ENCODE measurements at regions not wholly inside any gene's neighbourhood (a gene's known extent, or its start where the extent isn't known, plus 50 kb on each side); places are given as distances from the start of the nearest gene placed in this dataset.
"Not testable (repeated sequence)": the region's sequence is repeated elsewhere in the genome, so short reads cannot be mapped to it uniquely, and the experiment has no call there.

DNA sequence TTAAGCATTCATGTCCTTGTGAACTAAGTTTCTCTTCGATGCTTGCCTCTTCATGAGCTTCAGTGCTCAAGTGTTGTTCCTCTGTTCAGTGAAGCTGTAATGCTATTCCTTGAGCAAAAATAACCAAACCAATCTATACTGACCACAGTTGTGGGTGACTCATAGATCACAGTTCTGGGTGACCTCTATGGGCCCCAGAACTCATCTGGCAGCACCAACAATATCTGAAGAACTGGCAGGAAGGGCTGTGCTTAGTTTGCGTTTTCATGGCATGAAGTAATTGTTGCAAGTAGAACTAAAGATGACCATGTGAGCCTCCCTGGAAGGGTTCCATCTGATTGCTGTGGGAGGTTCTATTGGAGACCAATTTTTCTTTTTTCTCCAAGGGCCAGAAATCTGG lies 106.2 kb downstream of the CCNG2 start:
- Histone ChIP-seq H3K4me3 (replicated peaks in 1 of 3) (no peak overlapping the region), H3K27me3 (no peaks in the 10 kb centered on the region), H3K9me3 (no peaks in the 10 kb centered on the region), H3K36me3 (no peaks in the 10 kb centered on the region), H3K27ac (no peak overlapping the region), H3K4me1 (peaks cover 0 to 7% of the 10 kb centered on the region in 2 donors)
- no peak for TF ChIP-seq POLR2A (IDR thresholded peaks at IDR 0.05)
- TF ChIP-seq, protein P1, sequence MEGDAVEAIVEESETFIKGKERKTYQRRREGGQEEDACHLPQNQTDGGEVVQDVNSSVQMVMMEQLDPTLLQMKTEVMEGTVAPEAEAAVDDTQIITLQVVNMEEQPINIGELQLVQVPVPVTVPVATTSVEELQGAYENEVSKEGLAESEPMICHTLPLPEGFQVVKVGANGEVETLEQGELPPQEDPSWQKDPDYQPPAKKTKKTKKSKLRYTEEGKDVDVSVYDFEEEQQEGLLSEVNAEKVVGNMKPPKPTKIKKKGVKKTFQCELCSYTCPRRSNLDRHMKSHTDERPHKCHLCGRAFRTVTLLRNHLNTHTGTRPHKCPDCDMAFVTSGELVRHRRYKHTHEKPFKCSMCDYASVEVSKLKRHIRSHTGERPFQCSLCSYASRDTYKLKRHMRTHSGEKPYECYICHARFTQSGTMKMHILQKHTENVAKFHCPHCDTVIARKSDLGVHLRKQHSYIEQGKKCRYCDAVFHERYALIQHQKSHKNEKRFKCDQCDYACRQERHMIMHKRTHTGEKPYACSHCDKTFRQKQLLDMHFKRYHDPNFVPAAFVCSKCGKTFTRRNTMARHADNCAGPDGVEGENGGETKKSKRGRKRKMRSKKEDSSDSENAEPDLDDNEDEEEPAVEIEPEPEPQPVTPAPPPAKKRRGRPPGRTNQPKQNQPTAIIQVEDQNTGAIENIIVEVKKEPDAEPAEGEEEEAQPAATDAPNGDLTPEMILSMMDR (IDR thresholded peaks at IDR 0.05), result no peak
- DNase-seq, result peak in 1 of 2 donors; percentile 12
- intact Hi-C loops (cut with DNase I), result no loop called here
- WGBS, 2 donors, result 58 to 72% methylated on average over 2 of the region's 2 CpGs

DNA sequence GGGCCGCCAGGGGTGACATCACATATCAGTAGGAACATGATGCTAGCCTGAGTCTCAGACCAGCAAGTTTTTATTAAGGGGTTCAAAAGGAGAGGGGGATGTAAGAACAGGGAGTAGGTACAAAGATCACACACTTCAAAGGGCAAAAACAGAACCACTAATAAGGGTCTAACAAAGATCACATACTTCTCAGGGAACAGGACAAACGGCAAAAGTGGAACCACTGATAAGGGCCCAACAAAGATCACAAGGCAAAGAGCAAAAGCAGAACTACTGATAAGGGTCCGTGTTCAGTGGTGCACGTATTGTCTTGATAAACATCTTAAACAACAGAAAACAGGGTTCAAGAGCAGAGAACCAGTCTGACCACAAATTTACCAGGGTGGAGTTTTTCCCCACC lies 107.0 kb downstream of the CCNG2 start:
- H3K27me3 ChIP-seq; H3K4me3 ChIP-seq (replicated peaks in 1 of 3); H3K36me3 ChIP-seq; DNase-seq; H3K27ac ChIP-seq; intact Hi-C loops (cut with DNase I); H3K9me3 ChIP-seq: not testable (repeated sequence)
- 21 to 54% methylated on average over 4 of the region's 4 CpGs for WGBS, 2 donors
- peaks cover 0 to 14% of the 10 kb centered on the region in 2 donors for H3K4me1 ChIP-seq

DNA sequence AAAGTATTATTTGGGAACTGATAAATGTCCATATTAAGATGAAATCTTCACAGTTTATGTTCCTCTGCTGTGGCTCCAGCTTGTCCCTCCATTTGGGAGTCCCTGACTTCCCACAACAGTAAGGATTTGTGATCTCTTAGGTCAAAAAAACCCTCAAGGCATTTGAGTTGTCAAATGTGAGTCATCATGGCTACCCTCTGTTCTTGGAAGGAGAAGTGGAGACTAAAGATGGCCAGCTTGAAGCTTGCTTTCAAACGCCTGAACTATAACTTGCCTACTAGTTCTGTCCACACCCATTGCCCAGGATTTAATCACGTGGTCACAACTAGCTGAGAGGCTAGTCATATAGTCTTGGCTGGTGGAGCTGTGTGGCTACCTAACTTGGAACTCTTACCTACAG lies 107.8 kb downstream of the CCNG2 start:
- Histone ChIP-seq H3K36me3 (no peaks in the 10 kb centered on the region), H3K4me3 (replicated peaks in 1 of 3) (no peak overlapping the region), H3K27ac (no peak overlapping the region), H3K9me3 (no peaks in the 10 kb centered on the region), H3K27me3 (no peaks in the 10 kb centered on the region), H3K4me1 (peaks cover 0 to 15% of the 10 kb centered on the region in 2 donors)
- no peak for DNase-seq
- intact Hi-C loops (cut with DNase I), result no loop called here
- 67 to 89% methylated on average over 2 of the region's 2 CpGs for WGBS, 2 donors
- no peak for TF ChIP-seq POLR2A (IDR thresholded peaks at IDR 0.05)
- TF ChIP-seq, protein P1 (IDR thresholded peaks at IDR 0.05), result no peak

DNA sequence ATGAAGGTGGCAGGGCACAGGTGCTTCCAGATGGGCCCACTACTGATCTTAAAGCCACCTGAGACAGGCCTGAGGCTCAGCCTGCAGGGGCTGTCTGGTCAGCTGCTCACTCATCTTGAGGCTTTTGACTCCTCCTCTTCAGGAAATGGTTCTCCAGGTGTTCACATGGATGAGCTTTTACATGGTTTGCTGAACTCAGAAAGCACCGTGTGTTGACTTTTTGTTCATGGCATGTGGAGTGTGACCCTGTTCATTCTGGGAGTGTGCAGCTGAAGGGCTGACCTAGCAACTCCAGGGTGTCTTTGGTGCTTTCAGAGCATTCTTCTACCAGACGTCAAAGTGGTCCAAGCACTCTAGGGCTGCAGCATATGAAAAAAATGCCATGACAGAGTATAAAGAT lies 111.1 kb downstream of the CCNG2 start:
- H3K27me3 ChIP-seq, result no peaks in the 10 kb centered on the region
- no peak overlapping the region for H3K27ac ChIP-seq
- peak; percentile 35 to 57 for DNase-seq
- TF ChIP-seq POLR2A (IDR thresholded peaks at IDR 0.05), result no peak
- TF ChIP-seq, protein P1 (IDR thresholded peaks at IDR 0.05), result no peak
- H3K9me3 ChIP-seq, result no peaks in the 10 kb centered on the region
- H3K36me3 ChIP-seq, result no peaks in the 10 kb centered on the region
- peaks cover 0 to 15% of the 10 kb centered on the region in 2 donors for H3K4me1 ChIP-seq
- intact Hi-C loops (cut with DNase I), result no loop called here
- WGBS, 2 donors, result 25 to 39% methylated on average over 2 of the region's 2 CpGs
- no peak overlapping the region for H3K4me3 ChIP-seq (replicated peaks in 1 of 3)

DNA sequence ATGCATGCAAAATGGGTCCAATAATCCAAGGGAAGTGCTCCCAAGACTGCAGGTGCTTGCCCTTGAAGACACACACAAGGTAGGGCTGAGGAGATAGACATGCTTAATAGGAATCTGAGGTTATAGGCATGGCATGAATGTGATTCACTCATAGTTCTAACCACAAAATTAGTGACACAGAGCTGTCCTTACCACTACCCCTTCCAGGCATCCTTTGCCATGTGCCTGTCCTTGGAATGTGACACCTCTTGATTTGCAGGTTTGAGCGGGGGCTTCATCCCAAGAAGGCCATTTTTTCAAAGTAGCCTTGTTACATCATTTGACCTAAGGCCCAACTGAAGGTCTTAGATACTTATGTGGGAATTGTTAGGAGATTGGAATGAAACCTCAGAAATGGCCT lies 112.5 kb downstream of the CCNG2 start:
- DNase-seq, result no peak
- no peak for TF ChIP-seq POLR2A (IDR thresholded peaks at IDR 0.05)
- TF ChIP-seq, protein P1 (IDR thresholded peaks at IDR 0.05), result no peak
- Histone ChIP-seq H3K27me3 (no peaks in the 10 kb centered on the region), H3K36me3 (no peaks in the 10 kb centered on the region), H3K4me3 (replicated peaks in 1 of 3) (no peak overlapping the region), H3K9me3 (no peaks in the 10 kb centered on the region), H3K27ac (no peak overlapping the region), H3K4me1 (peaks cover 0 to 15% of the 10 kb centered on the region in 2 donors)
- WGBS, 2 donors, result 77 to 100% methylated on average over 1 of the region's 1 CpG
- intact Hi-C loops (cut with DNase I), result no loop called here

DNA sequence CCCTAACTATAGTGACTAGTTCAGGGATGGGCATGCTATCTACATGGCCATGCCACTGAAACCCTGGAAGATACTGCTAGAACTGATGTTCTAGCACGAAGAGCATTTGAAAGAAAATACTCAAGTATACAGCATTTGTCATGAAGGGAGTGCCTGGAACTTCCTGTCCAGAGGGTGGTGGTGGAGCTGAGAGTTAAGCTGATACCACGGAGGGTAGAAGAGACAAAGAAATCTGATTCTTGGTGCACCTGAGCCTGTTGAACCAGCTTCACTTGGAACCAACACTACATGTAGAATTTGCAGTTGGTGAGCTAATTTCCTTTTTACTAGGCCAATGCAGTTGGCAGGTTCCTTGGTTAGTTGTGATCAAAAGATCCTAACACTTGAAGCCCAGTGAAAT lies 116.4 kb downstream of the CCNG2 start:
- Histone ChIP-seq H3K4me3 (replicated peaks in 1 of 3) (no peak overlapping the region), H3K9me3 (no peaks in the 10 kb centered on the region), H3K27ac (no peak overlapping the region), H3K27me3 (no peaks in the 10 kb centered on the region), H3K36me3 (no peaks in the 10 kb centered on the region), H3K4me1 (peaks cover 0 to 7% of the 10 kb centered on the region in 2 donors)
- 87 to 92% methylated on average over 2 of the region's 2 CpGs for WGBS, 2 donors
- intact Hi-C loops (cut with DNase I), result no loop called here
- TF ChIP-seq, protein P1 (IDR thresholded peaks at IDR 0.05), result no peak
- TF ChIP-seq POLR2A (IDR thresholded peaks at IDR 0.05), result no peak
- DNase-seq, result no peak

DNA sequence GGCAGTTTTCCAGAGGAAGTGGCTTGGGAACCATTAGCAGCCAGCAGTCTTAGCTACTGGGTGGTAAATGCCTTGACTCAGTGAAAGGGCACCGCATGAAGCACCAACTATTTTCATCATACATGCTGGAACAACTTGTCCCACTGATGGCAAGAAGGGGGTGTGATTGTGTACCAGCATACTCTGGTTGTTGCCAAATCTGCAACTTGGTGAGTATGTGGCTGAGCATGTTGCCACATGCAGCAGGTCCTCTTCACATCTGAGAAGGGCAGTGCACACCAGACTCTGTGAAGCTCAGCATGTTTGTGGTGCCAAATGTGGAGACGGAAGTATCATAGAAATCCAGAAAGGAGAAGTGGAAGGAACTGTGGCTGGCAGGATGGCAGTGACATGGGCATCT lies 122.1 kb downstream of the CCNG2 start:
- 83 to 96% methylated on average over 2 of the region's 2 CpGs for WGBS, 2 donors
- H3K4me3 ChIP-seq (replicated peaks in 1 of 3); H3K27me3 ChIP-seq; H3K4me1 ChIP-seq; H3K36me3 ChIP-seq; DNase-seq; H3K9me3 ChIP-seq; H3K27ac ChIP-seq; intact Hi-C loops (cut with DNase I): not testable (repeated sequence)

Data from thyroid gland (tissue), 4 donors.